ENCODE measurements at regions not wholly inside any gene's neighbourhood (a gene's known extent, or its start where the extent isn't known, plus 50 kb on each side); places are given as distances from the start of the nearest gene placed in this dataset.

GRCh38 chr1:218699421-218699820 lies 354.3 kb downstream of the TGFB2 start:
- no peak overlapping the region for H2AK5ac ChIP-seq (ENCODE audit: low read depth, low read length)
- H3K4ac ChIP-seq (ENCODE audit: low read length) = no peak overlapping the region
- no peak overlapping the region for H3K14ac ChIP-seq (ENCODE audit: low read length)
- no peak overlapping the region for H4K8ac ChIP-seq (ENCODE audit: low read depth, low read length)
- H4K91ac ChIP-seq (ENCODE audit: low read depth, low read length, poor library complexity) = no peak overlapping the region
- no peaks in the 10 kb centered on the region for H3K36me3 ChIP-seq (replicated peaks in 1 of 2; ENCODE audit: control insufficient read depth in 2 of 2, insufficient read depth in 2 of 2, low read length in 2 of 2)
- DNase-seq (ENCODE audit: low spot score) = no peak
- no peak overlapping the region for H2BK15ac ChIP-seq (ENCODE audit: low read length)
- no peak overlapping the region for H3K9ac ChIP-seq (ENCODE audit: low read depth, low read length, poor library complexity)
- H3K27ac ChIP-seq (replicated peaks; ENCODE audit: low read length) = no peak overlapping the region
- no peaks in the 10 kb centered on the region for H3K27me3 ChIP-seq (ENCODE audit: control insufficient read depth in 3 of 3, insufficient read depth in 3 of 3, low read depth in 1 of 3, low read length in 3 of 3)
- no peak overlapping the region for H2BK120ac ChIP-seq (ENCODE audit: low read depth, low read length)
- no peak overlapping the region for H2BK12ac ChIP-seq (ENCODE audit: low read length)
- no peak overlapping the region for H2BK5ac ChIP-seq (ENCODE audit: low read length)
- H3K9me3 ChIP-seq (replicated peaks in 1 of 2; ENCODE audit: control insufficient read depth in 2 of 2, insufficient read depth in 1 of 2, low read depth in 1 of 2, low read length in 2 of 2) = no peaks in the 10 kb centered on the region
- peaks cover 0 to 4% of the 10 kb centered on the region in 2 donors for H3K4me1 ChIP-seq (ENCODE audit: control insufficient read depth in 2 of 2, insufficient read depth in 1 of 2, low read depth in 1 of 2, low read length in 2 of 2)
- no peak overlapping the region for H3K4me3 ChIP-seq (ENCODE audit: low read length in 2 of 2)
- H3K23ac ChIP-seq (ENCODE audit: low read depth, low read length, poor library complexity) = no peak overlapping the region
- H3K79me1 ChIP-seq (ENCODE audit: low read depth, low read length) = no peaks in the 10 kb centered on the region
- no peak overlapping the region for H3K18ac ChIP-seq (ENCODE audit: low read length)
- no peak overlapping the region for H3K4me2 ChIP-seq (ENCODE audit: insufficient read depth, low read length, poor library complexity, severe bottlenecking)
- no CpG with 5 or more reads among the region's 3 CpGs for whole genome bisulfite sequencing, 2 donors (ENCODE audit: extremely low coverage in 2 of 2, insufficient read length in 2 of 2, insufficient replicate concordance in 1 of 2)
- H2AFZ ChIP-seq (ENCODE audit: low read length) = no peak overlapping the region

- Histone ChIP-seq H3K4ac (ENCODE audit: low read length) (no peak overlapping the region), H3K79me1 (ENCODE audit: low read depth, low read length) (no peaks in the 10 kb centered on the region), H4K91ac (ENCODE audit: low read depth, low read length, poor library complexity) (no peak overlapping the region), H2BK15ac (ENCODE audit: low read length) (no peak overlapping the region), H3K9me3 (replicated peaks in 1 of 2; ENCODE audit: control insufficient read depth in 2 of 2, insufficient read depth in 1 of 2, low read depth in 1 of 2, low read length in 2 of 2) (no peaks in the 10 kb centered on the region), H4K8ac (ENCODE audit: low read depth, low read length) (no peak overlapping the region), H3K23ac (ENCODE audit: low read depth, low read length, poor library complexity) (no peak overlapping the region), H3K36me3 (replicated peaks in 1 of 2; ENCODE audit: control insufficient read depth in 2 of 2, insufficient read depth in 2 of 2, low read length in 2 of 2) (no peaks in the 10 kb centered on the region), H3K9ac (ENCODE audit: low read depth, low read length, poor library complexity) (no peak overlapping the region), H3K4me3 (ENCODE audit: low read length in 2 of 2) (no peak overlapping the region), H2AFZ (ENCODE audit: low read length) (no peak overlapping the region), H2BK12ac (ENCODE audit: low read length) (no peak overlapping the region), H3K4me1 (ENCODE audit: control insufficient read depth in 2 of 2, insufficient read depth in 1 of 2, low read depth in 1 of 2, low read length in 2 of 2) (peaks cover 0 to under 1% of the 10 kb centered on the region in 2 donors), H3K18ac (ENCODE audit: low read length) (no peak overlapping the region), H3K27ac (replicated peaks; ENCODE audit: low read length) (no peak overlapping the region), H3K27me3 (ENCODE audit: control insufficient read depth in 3 of 3, insufficient read depth in 3 of 3, low read depth in 1 of 3, low read length in 3 of 3) (no peaks in the 10 kb centered on the region), H3K4me2 (ENCODE audit: insufficient read depth, low read length, poor library complexity, severe bottlenecking) (no peak overlapping the region), H2BK120ac (ENCODE audit: low read depth, low read length) (no peak overlapping the region), H2BK5ac (ENCODE audit: low read length) (no peak overlapping the region), H2AK5ac (ENCODE audit: low read depth, low read length) (no peak overlapping the region), H3K14ac (ENCODE audit: low read length) (no peak overlapping the region)
- no CpG with 5 or more reads among the region's 2 CpGs for WGBS, 2 donors (ENCODE audit: extremely low coverage in 2 of 2, insufficient read length in 2 of 2, insufficient replicate concordance in 1 of 2)
- no peak for DNase-seq (ENCODE audit: low spot score)
These were observed 354.7 kb downstream of the TGFB2 start for GRCh38 chr1:218699865-218700264.

- no peak overlapping the region for H2BK15ac ChIP-seq (ENCODE audit: low read length)
These were observed 355.5 kb downstream of the TGFB2 start for GRCh38 chr1:218700666-218701065.

DNA sequence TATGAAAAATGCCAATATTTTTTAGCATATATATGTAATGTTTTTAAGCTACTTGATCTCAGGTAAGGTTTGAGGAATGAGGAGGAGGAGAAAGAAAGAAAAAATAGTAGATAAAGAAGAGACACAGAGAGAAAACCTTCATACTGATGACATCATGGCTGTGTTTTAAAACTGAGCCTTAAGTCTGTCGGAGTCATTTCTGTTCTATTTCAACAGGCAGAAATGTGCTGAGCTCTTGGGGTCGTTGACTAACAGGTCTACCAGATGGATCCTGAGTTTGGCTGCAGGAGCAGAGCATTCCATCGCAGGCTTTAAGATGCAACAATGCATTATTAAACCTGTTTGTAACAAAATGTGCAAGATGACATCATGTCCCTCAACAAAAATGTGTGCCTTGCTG lies 356.0 kb downstream of the TGFB2 start:
- H3K4me2 ChIP-seq (ENCODE audit: insufficient read depth, low read length, poor library complexity, severe bottlenecking) = no peak overlapping the region
- no peak for DNase-seq (ENCODE audit: low spot score)
- H3K4me3 ChIP-seq (ENCODE audit: low read length in 2 of 2) = no peak overlapping the region
- no peaks in the 10 kb centered on the region for H3K79me1 ChIP-seq (ENCODE audit: low read depth, low read length)
- H3K23ac ChIP-seq (ENCODE audit: low read depth, low read length, poor library complexity) = no peak overlapping the region
- no peak overlapping the region for H3K14ac ChIP-seq (ENCODE audit: low read length)
- H3K9me3 ChIP-seq (replicated peaks in 1 of 2; ENCODE audit: control insufficient read depth in 2 of 2, insufficient read depth in 1 of 2, low read depth in 1 of 2, low read length in 2 of 2) = no peaks in the 10 kb centered on the region
- WGBS, 2 donors (ENCODE audit: extremely low coverage in 2 of 2, insufficient read length in 2 of 2, insufficient replicate concordance in 1 of 2) = no CpG with 5 or more reads among the region's 3 CpGs
- no peaks in the 10 kb centered on the region for H3K4me1 ChIP-seq (ENCODE audit: control insufficient read depth in 2 of 2, insufficient read depth in 1 of 2, low read depth in 1 of 2, low read length in 2 of 2)
- no peak overlapping the region for H2BK12ac ChIP-seq (ENCODE audit: low read length)
- H3K18ac ChIP-seq (ENCODE audit: low read length) = no peak overlapping the region
- no peak overlapping the region for H2AFZ ChIP-seq (ENCODE audit: low read length)
- H3K27me3 ChIP-seq (ENCODE audit: control insufficient read depth in 3 of 3, insufficient read depth in 3 of 3, low read depth in 1 of 3, low read length in 3 of 3) = no peaks in the 10 kb centered on the region
- H3K9ac ChIP-seq (ENCODE audit: low read depth, low read length, poor library complexity) = no peak overlapping the region
- H3K36me3 ChIP-seq (replicated peaks in 1 of 2; ENCODE audit: control insufficient read depth in 2 of 2, insufficient read depth in 2 of 2, low read length in 2 of 2) = no peaks in the 10 kb centered on the region
- H2BK120ac ChIP-seq (ENCODE audit: low read depth, low read length) = no peak overlapping the region
- H3K27ac ChIP-seq (replicated peaks; ENCODE audit: low read length) = no peak overlapping the region
- H2AK5ac ChIP-seq (ENCODE audit: low read depth, low read length) = no peak overlapping the region
- H4K91ac ChIP-seq (ENCODE audit: low read depth, low read length, poor library complexity) = no peak overlapping the region
- H3K4ac ChIP-seq (ENCODE audit: low read length) = no peak overlapping the region
- H4K8ac ChIP-seq (ENCODE audit: low read depth, low read length) = no peak overlapping the region
- no peak overlapping the region for H2BK15ac ChIP-seq (ENCODE audit: low read length)
- H2BK5ac ChIP-seq (ENCODE audit: low read length) = no peak overlapping the region

More at GRCh38 chr1:218700666-218701065, 355.5 kb downstream of the TGFB2 start:
- Histone ChIP-seq H2AK5ac (ENCODE audit: low read depth, low read length) (no peak overlapping the region), H3K4ac (ENCODE audit: low read length) (no peak overlapping the region), H3K14ac (ENCODE audit: low read length) (no peak overlapping the region), H3K9me3 (replicated peaks in 1 of 2; ENCODE audit: control insufficient read depth in 2 of 2, insufficient read depth in 1 of 2, low read depth in 1 of 2, low read length in 2 of 2) (no peaks in the 10 kb centered on the region), H3K36me3 (replicated peaks in 1 of 2; ENCODE audit: control insufficient read depth in 2 of 2, insufficient read depth in 2 of 2, low read length in 2 of 2) (no peaks in the 10 kb centered on the region), H2BK120ac (ENCODE audit: low read depth, low read length) (no peak overlapping the region), H4K8ac (ENCODE audit: low read depth, low read length) (no peak overlapping the region), H3K27ac (replicated peaks; ENCODE audit: low read length) (no peak overlapping the region), H2BK5ac (ENCODE audit: low read length) (no peak overlapping the region), H3K18ac (ENCODE audit: low read length) (no peak overlapping the region), H3K4me3 (ENCODE audit: low read length in 2 of 2) (no peak overlapping the region), H3K4me1 (ENCODE audit: control insufficient read depth in 2 of 2, insufficient read depth in 1 of 2, low read depth in 1 of 2, low read length in 2 of 2) (no peaks in the 10 kb centered on the region), H2AFZ (ENCODE audit: low read length) (no peak overlapping the region), H3K27me3 (ENCODE audit: control insufficient read depth in 3 of 3, insufficient read depth in 3 of 3, low read depth in 1 of 3, low read length in 3 of 3) (no peaks in the 10 kb centered on the region), H3K9ac (ENCODE audit: low read depth, low read length, poor library complexity) (no peak overlapping the region), H3K79me1 (ENCODE audit: low read depth, low read length) (no peaks in the 10 kb centered on the region), H2BK12ac (ENCODE audit: low read length) (no peak overlapping the region), H3K23ac (ENCODE audit: low read depth, low read length, poor library complexity) (no peak overlapping the region), H3K4me2 (ENCODE audit: insufficient read depth, low read length, poor library complexity, severe bottlenecking) (no peak overlapping the region), H4K91ac (ENCODE audit: low read depth, low read length, poor library complexity) (no peak overlapping the region)
- no CpG with 5 or more reads among the region's 7 CpGs for WGBS, 2 donors (ENCODE audit: extremely low coverage in 2 of 2, insufficient read length in 2 of 2, insufficient replicate concordance in 1 of 2)
- DNase-seq (ENCODE audit: low spot score) = no peak
